ENCODE measurements at regions not wholly inside any gene's neighbourhood (a gene's known extent, or its start where the extent isn't known, plus 50 kb on each side); places are given as distances from the start of the nearest gene placed in this dataset.

GRCh38 chr10:113420733-113421675 is 131.8 kb upstream of the HABP2 start:
- no peak for DNase-seq

GRCh38 chr10:113422371-113422770 is 130.5 kb upstream of the HABP2 start:
- no peak for DNase-seq

- DNase-seq = no peak
Measured at GRCh38 chr10:113423981-113424721, 128.7 kb upstream of the HABP2 start.

GRCh38 chr10:113425008-113425407 is 127.8 kb upstream of the HABP2 start:
- no peak for DNase-seq

- DNase-seq = no peak
Measured at GRCh38 chr10:113425541-113425951, 127.3 kb upstream of the HABP2 start.

GRCh38 chr10:113426181-113426877 is 126.5 kb upstream of the HABP2 start:
- DNase-seq = no peak

GRCh38 chr10:113427236-113427735 is 125.6 kb upstream of the HABP2 start:
- DNase-seq = no peak

- DNase-seq = no peak
Measured at GRCh38 chr10:113427811-113428558, 124.9 kb upstream of the HABP2 start.

- no peak for DNase-seq
Measured at GRCh38 chr10:113430634-113431397, 122.0 kb upstream of the HABP2 start.

- no peak for DNase-seq
Measured at GRCh38 chr10:113431398-113432160, 121.3 kb upstream of the HABP2 start.

- no peak for DNase-seq
Measured at GRCh38 chr10:113433711-113434110, 119.1 kb upstream of the HABP2 start.

GRCh38 chr10:113434315-113434714 is 118.5 kb upstream of the HABP2 start:
- no peak for DNase-seq

GRCh38 chr10:113434950-113435349 is 117.9 kb upstream of the HABP2 start:
- DNase-seq = no peak

GRCh38 chr10:113435881-113436280 is 117.0 kb upstream of the HABP2 start:
- no peak for DNase-seq

GRCh38 chr10:113436851-113437250 is 116.0 kb upstream of the HABP2 start:
- DNase-seq = no peak

GRCh38 chr10:113438652-113439051 is 114.2 kb upstream of the HABP2 start:
- no peak for DNase-seq

- DNase-seq = no peak
Measured at GRCh38 chr10:113441220-113441619, 111.6 kb upstream of the HABP2 start.

- DNase-seq = no peak
Measured at GRCh38 chr10:113441686-113442270, 111.1 kb upstream of the HABP2 start.

GRCh38 chr10:113442336-113442735 is 110.5 kb upstream of the HABP2 start:
- DNase-seq = no peak
